B cell (primary cell): ENCODE measurements at regions not wholly inside any gene's neighbourhood (a gene's known extent, or its start where the extent isn't known, plus 50 kb on each side); places are given as distances from the start of the nearest gene placed in this dataset.

ENCODE experiments used
- ATAC-seq: fragments of 200-7000 bp; cut with Tn5 transposase; one replicate; pipeline ENCODE4 v1.10.0; 2021; ENCODE audit warnings: low read depth, mild to moderate bottlenecking, moderate number of reproducible peaks, moderate library complexity
- CTCF ChIA-PET: fragments of 350-600 bp; sonication (Branson Sonifier 250); formaldehyde crosslinking; loops from one replicate; lab custom pipeline; 2021; ENCODE audit warnings: antibody characterized with exemption, inconsistent platforms; lab: Charles Lee
- POLR2A ChIA-PET: fragments of 350-600 bp; sonication (Branson Sonifier 250); formaldehyde crosslinking; loops from one replicate; lab custom pipeline; 2021; ENCODE audit warnings: antibody characterized with exemption; lab: Charles Lee
- DNase-seq: peaks from one replicate; pipeline ENCODE4 v3.0.0; 2013
- H2AFZ ChIP-seq: 2 replicates; pipeline ENCODE4 v1.6.1; 2012; ENCODE audit warnings: mild to moderate bottlenecking, low read depth, low read length; ENCODE audit not compliant: insufficient read depth, poor library complexity, severe bottlenecking
- H3K27ac ChIP-seq, 2 donors: 1 replicate in 1 of 2; 2 replicates in 1 of 2; pipeline ENCODE4 v1.5.1; 2012 to 2013; ENCODE audit warnings: low read length in 2 of 2, mild to moderate bottlenecking in 2 of 2, moderate library complexity in 1 of 2
- H3K27me3 ChIP-seq, 4 experiments: fragments of 200-600 bp in 1 of 4; sonication (generic) in 1 of 4; replicated peaks in 1 of 4; 1 replicate in 2 of 4; 2 replicates in 2 of 4; pipeline versions ENCODE4 v1.6.1 to v1.7.0; 2013 to 2016; ENCODE audit warnings: low read length in 3 of 4, mild to moderate bottlenecking in 2 of 4, mixed read lengths in 1 of 4, moderate library complexity in 1 of 4; ENCODE audit not compliant: insufficient read depth in 4 of 4, control insufficient read depth in 3 of 4; ENCODE audit errors: control extremely low read depth in 1 of 4
- H3K36me3 ChIP-seq, 2 experiments: replicated peaks in 1 of 2; 1 replicate in 1 of 2; 2 replicates in 1 of 2; pipeline versions ENCODE4 v1.6.1 to v1.7.1; 2013; ENCODE audit warnings: low read length in 1 of 2; ENCODE audit not compliant: insufficient read depth in 2 of 2, control insufficient read depth in 1 of 2; ENCODE audit errors: control extremely low read depth in 1 of 2, extremely low read depth in 1 of 2
- H3K4me1 ChIP-seq, 2 donors: fragments of 200-600 bp in 1 of 2; sonication (generic) in 1 of 2; 1 replicate in 1 of 2; 2 replicates in 1 of 2; pipeline versions ENCODE4 v1.5.1 to v1.6.1; 2013 to 2017; ENCODE audit warnings: low read length in 2 of 2; ENCODE audit not compliant: control insufficient read depth in 2 of 2, insufficient read depth in 2 of 2
- H3K4me2 ChIP-seq: replicated peaks from 2 replicates; pipeline ENCODE3; 2012; ENCODE audit warnings: mild to moderate bottlenecking, low read depth, low read length; ENCODE audit not compliant: poor library complexity, severe bottlenecking
- H3K4me3 ChIP-seq, 5 experiments: fragments of 200-600 bp in 1 of 5; sonication (generic) in 1 of 5; 1 replicate in 3 of 5; 2 replicates in 2 of 5; pipeline versions ENCODE4 v1.5.1 to v1.7.0; 2011 to 2016; ENCODE audit warnings: low read length in 4 of 5, mild to moderate bottlenecking in 4 of 5, low read depth in 2 of 5, control low read depth in 1 of 5, moderate library complexity in 1 of 5; ENCODE audit not compliant: insufficient read depth in 1 of 5; ENCODE audit errors: control extremely low read depth in 1 of 5, extremely low read depth in 1 of 5
- H3K79me2 ChIP-seq: fragments of 200-600 bp; sonication (generic); one replicate; pipeline ENCODE4 v1.6.0; 2016; ENCODE audit warnings: low read length; ENCODE audit not compliant: control insufficient read depth, insufficient read depth
- H3K9ac ChIP-seq: fragments of 200-600 bp; sonication (generic); 2 replicates; pipeline ENCODE4 v1.6.1; 2017; ENCODE audit warnings: mild to moderate bottlenecking, low read length, moderate library complexity
- H3K9me3 ChIP-seq, 3 donors: one replicate each; pipeline versions ENCODE4 v1.6.1 to v1.7.1; 2013; ENCODE audit warnings: low read length in 2 of 3; ENCODE audit not compliant: control insufficient read depth in 2 of 3, insufficient read depth in 1 of 3; ENCODE audit errors: control extremely low read depth in 1 of 3
- H4K20me1 ChIP-seq: 2 replicates; pipeline ENCODE4 v1.6.0; 2012; ENCODE audit warnings: mild to moderate bottlenecking, low read length; ENCODE audit not compliant: insufficient read depth, control insufficient read depth, poor library complexity, severe bottlenecking
- H3K27ac Mint-ChIP-seq: one replicate; pipeline ENCODE4 v1.8.0; 2021; ENCODE audit warnings: mixed read lengths
- H3K27me3 Mint-ChIP-seq: one replicate; pipeline ENCODE4 v1.8.0; 2021; ENCODE audit warnings: mixed read lengths
- H3K4me1 Mint-ChIP-seq: one replicate; pipeline ENCODE4 v1.8.0; 2021; ENCODE audit warnings: mixed read lengths
- H3K4me3 Mint-ChIP-seq: one replicate; pipeline ENCODE4 v1.8.0; 2021; ENCODE audit warnings: mixed read lengths
- H3K9me3 Mint-ChIP-seq: one replicate; pipeline ENCODE4 v1.8.0; 2022; ENCODE audit warnings: mixed read lengths; ENCODE audit not compliant: insufficient read depth
- CTCF ChIP-seq: fragments of 200-600 bp; IDR thresholded peaks from one replicate; pipeline ENCODE4 v1.8.0; 2022; ENCODE audit warnings: antibody characterized with exemption, mild to moderate bottlenecking
- EZH2 ChIP-seq: IDR thresholded peaks from 2 replicates; pipeline ENCODE4 v1.6.1; 2012; ENCODE audit warnings: borderline replicate concordance, low read depth, mild to moderate bottlenecking, moderate library complexity, low read length; ENCODE audit not compliant: insufficient read depth, poor library complexity, severe bottlenecking
- WGBS: methylation state at CpG from one replicate; pipeline ENCODE4 v1.1.5; 2013; ENCODE audit warnings: missing lambda C conversion rate; ENCODE audit not compliant: insufficient coverage; 5-methylcytosine and 5-hydroxymethylcytosine counted together
- intact Hi-C: fragments of 100-400 bp; cut with micrococcal nuclease; formaldehyde crosslinking; loops from one replicate; pipeline ENCODE4 v1.10.0; 2022

GRCh38 chr20:3297079-3297378 is 58.0 kb upstream of the SLC4A11 start:
- no peak overlapping the region for H3K4me3 ChIP-seq
- Mint-ChIP-seq H3K4me1 (no peaks in the 10 kb centered on the region), H3K27me3 (no peaks in the 10 kb centered on the region), H3K9me3 (no peaks in the 10 kb centered on the region), H3K27ac (no peak overlapping the region), H3K4me3 (no peak overlapping the region)
- H4K20me1 ChIP-seq: no peaks in the 10 kb centered on the region
- H3K27me3 ChIP-seq: no peaks in the 10 kb centered on the region
- no peaks in the 10 kb centered on the region for H3K4me1 ChIP-seq
- no peak for TF ChIP-seq EZH2
- no peak for TF ChIP-seq CTCF
- no peak overlapping the region for H3K4me2 ChIP-seq
- no peak overlapping the region for H3K27ac ChIP-seq
- ChIA-PET CTCF (no interaction called here), POLR2A (no interaction called here)
- intact Hi-C loops: no loop called here
- 32% methylated on average over 3 of the region's 3 CpGs for WGBS
- ATAC-seq (no peak), DNase-seq (no peak)
- H3K9ac ChIP-seq: no peak overlapping the region
- no peaks in the 10 kb centered on the region for H3K36me3 ChIP-seq
- H2AFZ ChIP-seq: no peak overlapping the region
- H3K79me2 ChIP-seq: no peaks in the 10 kb centered on the region
- no peaks in the 10 kb centered on the region for H3K9me3 ChIP-seq

GRCh38 chr20:3296261-3297078 is 57.5 kb upstream of the SLC4A11 start:
- H3K4me1 Mint-ChIP-seq: no peaks in the 10 kb centered on the region

More at GRCh38 chr20:3296261-3297078, 57.5 kb upstream of the SLC4A11 start:
- Mint-ChIP-seq H3K9me3 (no peaks in the 10 kb centered on the region), H3K4me3 (no peak overlapping the region), H3K27ac (no peak overlapping the region), H3K27me3 (no peaks in the 10 kb centered on the region)
- DNase-seq (no peak), ATAC-seq (no peak)
- 95% methylated on average over 11 of the region's 12 CpGs for WGBS
- Histone ChIP-seq H3K9me3 (no peaks in the 10 kb centered on the region), H4K20me1 (no peaks in the 10 kb centered on the region), H3K4me3 (no peak overlapping the region), H3K36me3 (no peaks in the 10 kb centered on the region), H3K4me2 (no peak overlapping the region), H3K9ac (no peak overlapping the region), H3K27ac (no peak overlapping the region), H3K4me1 (no peaks in the 10 kb centered on the region), H3K27me3 (no peaks in the 10 kb centered on the region), H2AFZ (no peak overlapping the region), H3K79me2 (no peaks in the 10 kb centered on the region)
- TF ChIP-seq EZH2 (no peak), CTCF (no peak)
- ChIA-PET POLR2A (no interaction called here), CTCF (no interaction called here)
- intact Hi-C loops: no loop called here
